ENCODE measurements at regions not wholly inside any gene's neighbourhood (a gene's known extent, or its start where the extent isn't known, plus 50 kb on each side); places are given as distances from the start of the nearest gene placed in this dataset.
"Not testable (repeated sequence)": the region's sequence is repeated elsewhere in the genome, so short reads cannot be mapped to it uniquely, and the experiment has no call there.

- TF ChIP-seq CTCF (conservative IDR thresholded peaks at IDR 0.05; ENCODE audit: low read depth, low read length); EZH2phosphoT487 (IDR thresholded peaks at IDR 0.05; ENCODE audit: borderline replicate concordance, low read length); EZH2 (IDR thresholded peaks at IDR 0.05; ENCODE audit: low read length, unreplicated experiment): not testable (repeated sequence)
These were observed 130.3 kb upstream of the PLGLB1 start for GRCh38 chr2:87151835-87152493.

All from PC-3 (cell line).